ENCODE measurements at regions not wholly inside any gene's neighbourhood (a gene's known extent, or its start where the extent isn't known, plus 50 kb on each side); places are given as distances from the start of the nearest gene placed in this dataset.
A peak's percentile ranks its signal among the peaks of the same experiment; 100 is the strongest.

DNA sequence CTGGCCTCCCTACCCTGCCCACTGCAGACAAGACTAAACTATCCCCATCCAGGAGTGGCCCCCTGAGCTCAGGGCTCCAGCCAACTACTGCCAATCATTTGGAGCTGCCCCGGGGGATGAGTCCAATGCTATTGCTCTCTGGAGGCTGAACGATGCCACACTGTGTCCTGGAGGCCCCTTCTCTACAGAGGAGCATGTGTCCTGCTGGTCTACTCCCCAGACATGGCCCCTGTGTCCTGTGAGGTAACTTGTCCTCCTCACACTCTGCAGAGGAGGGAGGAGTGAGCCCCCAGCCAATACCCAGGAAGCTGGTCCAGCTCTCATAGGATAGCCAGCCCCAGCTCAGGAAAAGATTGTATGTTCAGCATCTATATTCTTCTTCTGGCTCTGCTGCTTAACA is 159.1 kb upstream of the GPR12 start:
- Histone ChIP-seq H3K4me3 (ENCODE audit: control insufficient read depth in 1 of 2, extremely low read depth in 1 of 2, low read length in 1 of 2) (no peak overlapping the region), H3K9me3 (no peaks in the 10 kb centered on the region), H3K4me1 (ENCODE audit: control insufficient read depth in 1 of 2, extremely low read depth in 1 of 2, insufficient read depth in 2 of 2, low read length in 2 of 2) (peaks cover 0 to 1% of the 10 kb centered on the region in 2 experiments), H3K36me3 (ENCODE audit: control insufficient read depth in 2 of 2, extremely low read depth in 1 of 2, insufficient read depth in 1 of 2, low read length in 1 of 2) (no peaks in the 10 kb centered on the region), H3K27ac (ENCODE audit: low read length) (no peak overlapping the region), H3K27me3 (replicated peaks in 1 of 2; ENCODE audit: control insufficient read depth in 2 of 2, extremely low read depth in 1 of 2, insufficient read depth in 2 of 2, low read length in 1 of 2) (peaks cover 0 to 30% of the 10 kb centered on the region in 2 experiments)
- Mint-ChIP-seq H3K9me3 (no peaks in the 10 kb centered on the region), H3K4me3 (no peak overlapping the region), H3K36me3 (no peaks in the 10 kb centered on the region), H3K27ac (no peak overlapping the region), H3K27me3 (peaks cover 14 to 31% of the 10 kb centered on the region in 2 donors), H3K4me1 (peaks cover 3 to 4% (median 4%) of the 10 kb centered on the region in 3 donors)
- ATAC-seq (replicated peaks in 1 of 4) (no peak), DNase-seq (no peak)
- ChIA-PET POLR2A (interaction anchor here in 1 of 2 donors (0.5 kb wide), 1 partner anchor 446 kb away, joined by 5 read pairs; no protein-coding TSS in a partner anchor), CTCF (no interaction called here)
- WGBS (ENCODE audit: insufficient coverage), result no CpG with 5 or more reads among the region's 2 CpGs

DNA sequence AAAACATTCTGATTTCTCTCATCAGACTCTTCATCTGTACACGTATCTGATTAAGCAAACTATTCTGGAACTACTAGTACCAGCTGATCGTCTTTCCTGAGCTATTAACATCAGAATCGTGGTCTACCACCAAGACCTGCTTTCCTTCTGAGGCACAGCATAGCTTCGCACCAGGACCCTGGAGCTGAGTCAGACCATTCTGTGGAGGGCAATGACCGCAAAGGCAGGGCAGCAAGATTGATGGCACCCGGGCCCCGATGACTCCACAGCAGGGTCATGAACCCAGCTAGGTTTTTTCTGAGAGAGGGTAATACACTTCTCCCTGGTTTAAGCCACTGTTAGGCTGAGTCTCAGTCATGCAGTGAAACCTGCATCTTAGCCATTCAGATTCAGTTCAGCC is 158.7 kb upstream of the GPR12 start:
- CTCF ChIA-PET, result no interaction called here
- POLR2A ChIA-PET, result no interaction called here

DNA sequence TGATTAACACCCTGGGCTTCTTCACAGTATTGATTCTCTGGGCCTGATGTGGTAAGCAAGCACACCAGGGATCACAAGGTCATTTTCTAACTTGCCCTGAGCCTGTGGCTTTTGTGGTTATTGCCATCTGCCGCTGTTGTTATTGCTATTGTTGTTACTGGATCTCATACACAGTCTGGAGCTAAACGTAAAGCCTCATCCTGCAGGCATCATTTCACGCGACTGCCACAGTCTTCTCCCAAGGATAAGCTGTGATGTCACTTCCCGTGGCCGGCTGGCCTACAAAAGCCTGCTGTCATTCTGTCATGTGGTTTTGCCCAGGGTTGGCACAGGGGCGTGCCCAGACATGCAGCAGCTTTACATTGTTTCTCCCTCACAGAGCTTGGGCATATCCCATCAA is 154.0 kb upstream of the GPR12 start:
- Histone ChIP-seq H3K27me3 (replicated peaks in 1 of 2; ENCODE audit: control insufficient read depth in 2 of 2, extremely low read depth in 1 of 2, insufficient read depth in 2 of 2, low read length in 1 of 2) (peaks cover 0 to 15% of the 10 kb centered on the region in 2 experiments), H3K27ac (ENCODE audit: low read length) (no peak overlapping the region), H3K9me3 (no peaks in the 10 kb centered on the region), H3K4me3 (ENCODE audit: control insufficient read depth in 1 of 2, extremely low read depth in 1 of 2, low read length in 1 of 2) (no peak overlapping the region), H3K4me1 (ENCODE audit: control insufficient read depth in 1 of 2, extremely low read depth in 1 of 2, insufficient read depth in 2 of 2, low read length in 2 of 2) (peaks cover 0 to 3% of the 10 kb centered on the region in 2 experiments), H3K36me3 (ENCODE audit: control insufficient read depth in 2 of 2, extremely low read depth in 1 of 2, insufficient read depth in 1 of 2, low read length in 1 of 2) (no peaks in the 10 kb centered on the region)
- peak in 3 of 35 experiments; percentile 2 to 5 (median 3) for DNase-seq
- H3K4me3 Mint-ChIP-seq, result no peak overlapping the region
- peaks cover 4 to 8% (median 7%) of the 10 kb centered on the region in 3 donors for H3K4me1 Mint-ChIP-seq
- H3K27ac Mint-ChIP-seq, result no peak overlapping the region
- H3K27me3 Mint-ChIP-seq, result peaks cover 5 to 10% of the 10 kb centered on the region in 2 donors
- no peaks in the 10 kb centered on the region for H3K9me3 Mint-ChIP-seq
- H3K36me3 Mint-ChIP-seq, result no peaks in the 10 kb centered on the region
- CTCF ChIA-PET, result interaction anchor here (0.6 to 2.2 kb wide), 3 partner anchors 9 to 216 kb away, joined by 3 to 15 read pairs (median 3); no protein-coding TSS in a partner anchor
- ATAC-seq (replicated peaks in 1 of 4), result no peak
- WGBS (ENCODE audit: insufficient coverage), result 2% methylated on average over 7 of the region's 7 CpGs
- POLR2A ChIA-PET, result interaction anchor here (0.6 kb wide), 2 partner anchors 216 to 1310 kb away, joined by 3 to 7 read pairs; no protein-coding TSS in a partner anchor

More for the DNA sequence above, 158.7 kb upstream of the GPR12 start:
- no peaks in the 10 kb centered on the region for H3K9me3 ChIP-seq
- H3K27ac ChIP-seq (ENCODE audit: low read length), result no peak overlapping the region
- Mint-ChIP-seq H3K27ac (no peak overlapping the region), H3K27me3 (peaks cover 14 to 29% of the 10 kb centered on the region in 2 donors), H3K4me3 (no peak overlapping the region), H3K9me3 (no peaks in the 10 kb centered on the region), H3K4me1 (peaks cover 4 to 8% (median 7%) of the 10 kb centered on the region in 3 donors), H3K36me3 (no peaks in the 10 kb centered on the region)
- peaks cover 0 to 32% of the 10 kb centered on the region in 2 experiments for H3K27me3 ChIP-seq (replicated peaks in 1 of 2; ENCODE audit: control insufficient read depth in 2 of 2, extremely low read depth in 1 of 2, insufficient read depth in 2 of 2, low read length in 1 of 2)
- no peak for ATAC-seq (replicated peaks in 1 of 4)
- WGBS (ENCODE audit: insufficient coverage), result 61% methylated on average over 4 of the region's 7 CpGs
- peaks cover 0 to 3% of the 10 kb centered on the region in 2 experiments for H3K4me1 ChIP-seq (ENCODE audit: control insufficient read depth in 1 of 2, extremely low read depth in 1 of 2, insufficient read depth in 2 of 2, low read length in 2 of 2)
- DNase-seq, result no peak
- no peaks in the 10 kb centered on the region for H3K36me3 ChIP-seq (ENCODE audit: control insufficient read depth in 2 of 2, extremely low read depth in 1 of 2, insufficient read depth in 1 of 2, low read length in 1 of 2)
- H3K4me3 ChIP-seq (ENCODE audit: control insufficient read depth in 1 of 2, extremely low read depth in 1 of 2, low read length in 1 of 2), result no peak overlapping the region

DNA sequence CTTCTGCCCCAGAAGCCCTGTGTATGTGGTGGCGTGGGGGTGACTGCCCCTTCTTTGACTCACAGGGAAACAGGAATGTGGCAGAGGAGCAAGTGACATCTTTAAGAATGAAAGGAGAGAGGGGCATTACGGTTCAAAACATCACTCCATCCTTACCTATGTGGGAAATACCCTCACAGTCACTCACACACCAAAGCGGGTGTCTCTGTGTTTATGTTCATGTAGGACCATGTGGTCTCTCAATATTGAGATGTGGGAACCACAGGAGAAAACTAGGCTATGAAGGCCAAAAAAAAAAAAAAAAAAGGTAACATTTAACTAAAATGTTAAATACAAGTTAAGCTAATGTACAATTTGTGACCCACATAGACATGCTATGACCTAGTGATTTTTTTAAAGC is 153.6 kb upstream of the GPR12 start:
- H3K27ac Mint-ChIP-seq, result no peak overlapping the region
- ChIA-PET CTCF (interaction anchor here in 1 of 2 donors (0.6 to 2.2 kb wide), 2 partner anchors 16 to 216 kb away, joined by 3 to 15 read pairs; no protein-coding TSS in a partner anchor), POLR2A (interaction anchor here (0.6 kb wide), 2 partner anchors 215 to 1309 kb away, joined by 3 to 7 read pairs; no protein-coding TSS in a partner anchor)
- H3K4me1 ChIP-seq (ENCODE audit: control insufficient read depth in 1 of 2, extremely low read depth in 1 of 2, insufficient read depth in 2 of 2, low read length in 2 of 2), result peaks cover 0 to 3% of the 10 kb centered on the region in 2 experiments
- H3K4me1 Mint-ChIP-seq, result peaks cover 4 to 8% (median 7%) of the 10 kb centered on the region in 3 donors
- DNase-seq (no peak), ATAC-seq (replicated peaks in 1 of 4) (no peak)
- no CpG with 5 or more reads among the region's 3 CpGs for WGBS (ENCODE audit: insufficient coverage)
- no peak overlapping the region for H3K4me3 ChIP-seq (ENCODE audit: control insufficient read depth in 1 of 2, extremely low read depth in 1 of 2, low read length in 1 of 2)
- no peaks in the 10 kb centered on the region for H3K36me3 ChIP-seq (ENCODE audit: control insufficient read depth in 2 of 2, extremely low read depth in 1 of 2, insufficient read depth in 1 of 2, low read length in 1 of 2)
- H3K27me3 ChIP-seq (replicated peaks in 1 of 2; ENCODE audit: control insufficient read depth in 2 of 2, extremely low read depth in 1 of 2, insufficient read depth in 2 of 2, low read length in 1 of 2), result peaks cover 0 to 13% of the 10 kb centered on the region in 2 experiments
- H3K36me3 Mint-ChIP-seq, result no peaks in the 10 kb centered on the region
- no peaks in the 10 kb centered on the region for H3K9me3 ChIP-seq
- H3K27me3 Mint-ChIP-seq, result peaks cover 9 to 13% of the 10 kb centered on the region in 2 donors
- no peak overlapping the region for H3K27ac ChIP-seq (ENCODE audit: low read length)
- no peaks in the 10 kb centered on the region for H3K9me3 Mint-ChIP-seq
- no peak overlapping the region for H3K4me3 Mint-ChIP-seq

DNA sequence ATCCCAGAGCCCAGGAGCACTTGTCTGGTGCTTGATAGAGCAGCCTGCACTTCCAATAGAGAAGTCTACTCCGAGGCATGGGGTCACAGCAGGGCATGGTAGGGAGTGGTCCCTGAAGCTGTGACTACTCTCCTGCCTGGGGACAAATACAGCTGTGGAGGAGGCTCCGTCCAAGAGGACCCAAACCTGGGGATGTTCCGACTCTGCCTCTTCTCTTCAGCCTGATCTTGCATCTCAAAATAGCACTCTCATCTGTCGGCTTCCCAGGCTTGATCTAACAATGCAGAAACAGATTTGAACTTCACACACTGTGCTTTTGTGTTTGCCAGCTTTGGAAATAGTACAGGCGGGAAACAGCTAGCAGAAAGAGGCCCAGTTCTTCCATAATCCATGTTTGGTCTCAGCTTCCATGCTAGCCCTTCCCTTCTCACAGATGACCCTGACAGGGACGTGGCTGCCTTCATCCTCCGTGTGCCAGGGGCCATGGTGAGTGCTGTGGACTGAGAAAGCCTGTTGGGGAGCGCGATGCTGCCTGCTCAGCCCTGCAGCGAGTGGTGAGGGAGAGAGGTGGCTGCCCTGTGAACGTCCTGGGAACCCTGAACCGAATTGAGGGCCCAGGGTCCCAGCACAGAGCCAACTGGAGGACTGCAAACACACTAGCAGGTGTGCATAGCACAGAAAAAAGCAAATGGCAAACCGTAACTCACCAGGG is 150.3 kb upstream of the GPR12 start:
- Mint-ChIP-seq H3K36me3 (no peaks in the 10 kb centered on the region), H3K4me3 (no peak overlapping the region), H3K4me1 (peaks cover 4 to 8% (median 7%) of the 10 kb centered on the region in 3 donors), H3K9me3 (no peaks in the 10 kb centered on the region), H3K27ac (no peak overlapping the region), H3K27me3 (peaks cover 18 to 25% of the 10 kb centered on the region in 2 donors)
- POLR2A ChIA-PET, result no interaction called here
- Histone ChIP-seq H3K4me3 (ENCODE audit: control insufficient read depth in 1 of 2, extremely low read depth in 1 of 2, low read length in 1 of 2) (no peak overlapping the region), H3K36me3 (ENCODE audit: control insufficient read depth in 2 of 2, extremely low read depth in 1 of 2, insufficient read depth in 1 of 2, low read length in 1 of 2) (no peaks in the 10 kb centered on the region), H3K4me1 (ENCODE audit: control insufficient read depth in 1 of 2, extremely low read depth in 1 of 2, insufficient read depth in 2 of 2, low read length in 2 of 2) (peaks cover 0 to 3% of the 10 kb centered on the region in 2 experiments), H3K9me3 (no peaks in the 10 kb centered on the region), H3K27me3 (replicated peaks in 1 of 2; ENCODE audit: control insufficient read depth in 2 of 2, extremely low read depth in 1 of 2, insufficient read depth in 2 of 2, low read length in 1 of 2) (peaks cover 0 to 17% of the 10 kb centered on the region in 2 experiments), H3K27ac (ENCODE audit: low read length) (no peak overlapping the region)
- WGBS (ENCODE audit: insufficient coverage), result 61% methylated on average over 10 of the region's 13 CpGs
- CTCF ChIA-PET, result no interaction called here
- ATAC-seq (replicated peaks in 1 of 4) (no peak), DNase-seq (no peak)

DNA sequence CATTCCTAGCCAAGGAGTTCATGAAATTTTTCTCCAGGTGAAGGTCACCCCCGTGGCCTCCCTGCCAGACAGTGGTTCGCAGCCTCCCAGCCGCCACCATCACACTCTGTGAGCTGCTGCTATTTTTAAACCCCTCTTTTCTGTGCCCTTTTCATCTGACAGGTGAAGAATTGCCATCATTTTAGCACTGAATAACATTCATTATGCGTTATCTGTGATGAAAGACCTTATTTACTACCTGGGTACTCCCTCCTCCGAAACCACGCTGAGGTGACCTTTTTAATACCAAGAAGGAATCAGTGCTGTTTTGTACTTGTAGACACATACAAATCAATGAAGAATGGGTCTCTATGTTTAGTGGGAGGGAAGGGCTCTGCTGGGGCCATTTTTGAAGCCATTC is 148.9 kb upstream of the GPR12 start:
- H3K27ac Mint-ChIP-seq, result no peak overlapping the region
- 96% methylated on average over 3 of the region's 6 CpGs for WGBS (ENCODE audit: insufficient coverage)

More for the DNA sequence above, 148.9 kb upstream of the GPR12 start:
- H3K9me3 Mint-ChIP-seq, result no peaks in the 10 kb centered on the region
- ChIA-PET CTCF (no interaction called here), POLR2A (no interaction called here)
- H3K4me3 ChIP-seq (ENCODE audit: control insufficient read depth in 1 of 2, extremely low read depth in 1 of 2, low read length in 1 of 2), result no peak overlapping the region
- H3K36me3 Mint-ChIP-seq, result no peaks in the 10 kb centered on the region
- no peak overlapping the region for H3K27ac ChIP-seq (ENCODE audit: low read length)
- H3K4me3 Mint-ChIP-seq, result no peak overlapping the region
- H3K9me3 ChIP-seq, result no peaks in the 10 kb centered on the region
- DNase-seq (no peak), ATAC-seq (replicated peaks in 1 of 4) (no peak)
- H3K4me1 Mint-ChIP-seq, result peaks cover 0 to under 1% (median under 1%) of the 10 kb centered on the region in 3 donors
- H3K36me3 ChIP-seq (ENCODE audit: control insufficient read depth in 2 of 2, extremely low read depth in 1 of 2, insufficient read depth in 1 of 2, low read length in 1 of 2), result no peaks in the 10 kb centered on the region
- H3K27me3 Mint-ChIP-seq, result peaks cover 18 to 25% of the 10 kb centered on the region in 2 donors
- H3K4me1 ChIP-seq (ENCODE audit: control insufficient read depth in 1 of 2, extremely low read depth in 1 of 2, insufficient read depth in 2 of 2, low read length in 2 of 2), result no peaks in the 10 kb centered on the region
- H3K27me3 ChIP-seq (replicated peaks in 1 of 2; ENCODE audit: control insufficient read depth in 2 of 2, extremely low read depth in 1 of 2, insufficient read depth in 2 of 2, low read length in 1 of 2), result peaks cover 0 to 14% of the 10 kb centered on the region in 2 experiments
